DND-41 (cell line): ENCODE measurements at regions not wholly inside any gene's neighbourhood (a gene's known extent, or its start where the extent isn't known, plus 50 kb on each side); places are given as distances from the start of the nearest gene placed in this dataset.

ENCODE experiments used
- EZH2 ChIP-seq: IDR thresholded peaks from 3 replicates; pipeline ENCODE4 v1.6.1; 2012; ENCODE audit warnings: borderline replicate concordance, low read depth, mild to moderate bottlenecking, moderate library complexity, low read length, inconsistent platforms; ENCODE audit not compliant: severe bottlenecking
- TF ChIP-seq, protein P1 (sequence below): IDR thresholded peaks from 2 replicates; pipeline ENCODE4 v1.5.1; 2012; ENCODE audit warnings: borderline replicate concordance, low read length, moderate library complexity, mild to moderate bottlenecking; ENCODE audit not compliant: poor library complexity, severe bottlenecking; ENCODE audit errors: extremely low read depth

DNA sequence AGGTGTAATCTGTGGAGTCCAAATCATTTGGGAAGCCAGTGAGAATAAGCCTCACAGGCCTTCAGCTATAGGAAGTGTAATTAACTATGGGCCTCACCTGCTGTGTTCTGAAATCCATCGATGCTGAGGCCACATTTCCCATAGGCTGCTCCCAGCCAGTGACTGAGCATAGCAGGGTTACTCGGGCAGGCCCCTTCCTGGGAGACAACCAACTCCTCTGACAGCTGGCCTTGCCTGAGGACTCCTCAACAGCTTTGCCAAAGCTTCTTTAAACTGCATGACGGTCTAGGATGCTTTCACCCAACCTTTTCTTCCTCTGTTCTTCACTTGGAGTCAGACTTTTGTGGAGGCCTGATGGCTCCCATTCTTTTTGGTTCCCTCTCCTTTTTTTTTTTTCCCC lies 63.8 kb upstream of the SMNDC1 start:
- TF ChIP-seq EZH2 = no peak
- TF ChIP-seq, protein P1, sequence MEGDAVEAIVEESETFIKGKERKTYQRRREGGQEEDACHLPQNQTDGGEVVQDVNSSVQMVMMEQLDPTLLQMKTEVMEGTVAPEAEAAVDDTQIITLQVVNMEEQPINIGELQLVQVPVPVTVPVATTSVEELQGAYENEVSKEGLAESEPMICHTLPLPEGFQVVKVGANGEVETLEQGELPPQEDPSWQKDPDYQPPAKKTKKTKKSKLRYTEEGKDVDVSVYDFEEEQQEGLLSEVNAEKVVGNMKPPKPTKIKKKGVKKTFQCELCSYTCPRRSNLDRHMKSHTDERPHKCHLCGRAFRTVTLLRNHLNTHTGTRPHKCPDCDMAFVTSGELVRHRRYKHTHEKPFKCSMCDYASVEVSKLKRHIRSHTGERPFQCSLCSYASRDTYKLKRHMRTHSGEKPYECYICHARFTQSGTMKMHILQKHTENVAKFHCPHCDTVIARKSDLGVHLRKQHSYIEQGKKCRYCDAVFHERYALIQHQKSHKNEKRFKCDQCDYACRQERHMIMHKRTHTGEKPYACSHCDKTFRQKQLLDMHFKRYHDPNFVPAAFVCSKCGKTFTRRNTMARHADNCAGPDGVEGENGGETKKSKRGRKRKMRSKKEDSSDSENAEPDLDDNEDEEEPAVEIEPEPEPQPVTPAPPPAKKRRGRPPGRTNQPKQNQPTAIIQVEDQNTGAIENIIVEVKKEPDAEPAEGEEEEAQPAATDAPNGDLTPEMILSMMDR = no peak
